ENCODE measurements at regions not wholly inside any gene's neighbourhood (a gene's known extent, or its start where the extent isn't known, plus 50 kb on each side); places are given as distances from the start of the nearest gene placed in this dataset.
"Not testable (repeated sequence)": the region's sequence is repeated elsewhere in the genome, so short reads cannot be mapped to it uniquely, and the experiment has no call there.

GRCh38 chr22:23393721-23394320 lies 186.3 kb downstream of the IGLL1 start:
- no peaks in the 10 kb centered on the region for H3K4me1 ChIP-seq (ENCODE audit: insufficient read depth, low read length, severe bottlenecking)
- H3F3A ChIP-seq (ENCODE audit: insufficient read depth, low read length): no peaks in the 10 kb centered on the region
- no peak for TF ChIP-seq CTCF (IDR thresholded peaks at IDR 0.05; ENCODE audit: low read length)
- TF ChIP-seq EZH2 (IDR thresholded peaks at IDR 0.05; ENCODE audit: borderline replicate concordance, low read length): no peak
- no peak overlapping the region for H3K27ac ChIP-seq (ENCODE audit: low read depth, low read length, poor library complexity, severe bottlenecking)
- no peaks in the 10 kb centered on the region for H3K36me3 ChIP-seq (ENCODE audit: insufficient read depth, low read length)
- H4K20me1 ChIP-seq (ENCODE audit: insufficient read depth, low read length): no peaks in the 10 kb centered on the region
- no peaks in the 10 kb centered on the region for H3K9me2 ChIP-seq (ENCODE audit: low read depth, low read length)
- H3K9me3 ChIP-seq (ENCODE audit: low read length): no peaks in the 10 kb centered on the region
- H3K4me3 ChIP-seq (ENCODE audit: low read depth, low read length, poor library complexity, severe bottlenecking): no peak overlapping the region
- H2AFZ ChIP-seq (ENCODE audit: low read length): no peak overlapping the region
- no peaks in the 10 kb centered on the region; the same call in 1 of the 2 replicates for H3K27me3 ChIP-seq (ENCODE audit: insufficient read depth, low read length)
- H3K79me2 ChIP-seq (ENCODE audit: insufficient read depth, low read length): no peaks in the 10 kb centered on the region
- H3K4me2 ChIP-seq (ENCODE audit: low read length): no peak overlapping the region
- no peak overlapping the region for H3K9ac ChIP-seq (ENCODE audit: low read length)

GRCh38 chr22:23393199-23393598 lies 186.9 kb downstream of the IGLL1 start:
- not testable (repeated sequence) for H3K27ac ChIP-seq (ENCODE audit: low read depth, low read length, poor library complexity, severe bottlenecking); H3K4me2 ChIP-seq (ENCODE audit: low read length); H3K36me3 ChIP-seq (ENCODE audit: insufficient read depth, low read length); H3K9me3 ChIP-seq (ENCODE audit: low read length); H3F3A ChIP-seq (ENCODE audit: insufficient read depth, low read length); H3K4me3 ChIP-seq (ENCODE audit: low read depth, low read length, poor library complexity, severe bottlenecking); H3K9ac ChIP-seq (ENCODE audit: low read length); H3K79me2 ChIP-seq (ENCODE audit: insufficient read depth, low read length); H3K27me3 ChIP-seq (ENCODE audit: insufficient read depth, low read length); H3K4me1 ChIP-seq (ENCODE audit: insufficient read depth, low read length, severe bottlenecking); H3K9me2 ChIP-seq (ENCODE audit: low read depth, low read length); H2AFZ ChIP-seq (ENCODE audit: low read length); H4K20me1 ChIP-seq (ENCODE audit: insufficient read depth, low read length)

- H3K27me3 ChIP-seq (ENCODE audit: insufficient read depth, low read length): no peaks in the 10 kb centered on the region
- H3K36me3 ChIP-seq (ENCODE audit: insufficient read depth, low read length): no peaks in the 10 kb centered on the region
- no peak overlapping the region for H3K4me3 ChIP-seq (ENCODE audit: low read depth, low read length, poor library complexity, severe bottlenecking)
- H3K79me2 ChIP-seq (ENCODE audit: insufficient read depth, low read length): no peaks in the 10 kb centered on the region
- no peaks in the 10 kb centered on the region for H3F3A ChIP-seq (ENCODE audit: insufficient read depth, low read length)
- H3K9me2 ChIP-seq (ENCODE audit: low read depth, low read length): no peaks in the 10 kb centered on the region
- H3K4me2 ChIP-seq (ENCODE audit: low read length): no peak overlapping the region
- H3K4me1 ChIP-seq (ENCODE audit: insufficient read depth, low read length, severe bottlenecking): no peaks in the 10 kb centered on the region
- H3K9ac ChIP-seq (ENCODE audit: low read length): no peak overlapping the region
- no peaks in the 10 kb centered on the region for H3K9me3 ChIP-seq (ENCODE audit: low read length)
- no peaks in the 10 kb centered on the region for H4K20me1 ChIP-seq (ENCODE audit: insufficient read depth, low read length)
- no peak overlapping the region for H2AFZ ChIP-seq (ENCODE audit: low read length)
- TF ChIP-seq CTCF (IDR thresholded peaks at IDR 0.05; ENCODE audit: low read length) (no peak), EZH2 (IDR thresholded peaks at IDR 0.05; ENCODE audit: borderline replicate concordance, low read length) (no peak)
- H3K27ac ChIP-seq (ENCODE audit: low read depth, low read length, poor library complexity, severe bottlenecking): no peak overlapping the region
Measured at GRCh38 chr22:23392420-23393121, 187.5 kb downstream of the IGLL1 start.

GRCh38 chr22:23391022-23391421 lies 189.1 kb downstream of the IGLL1 start:
- no peak overlapping the region for H3K4me2 ChIP-seq (ENCODE audit: low read length)

More at GRCh38 chr22:23391022-23391421, 189.1 kb downstream of the IGLL1 start:
- no peaks in the 10 kb centered on the region for H4K20me1 ChIP-seq (ENCODE audit: insufficient read depth, low read length)
- no peak overlapping the region for H2AFZ ChIP-seq (ENCODE audit: low read length)
- H3K36me3 ChIP-seq (ENCODE audit: insufficient read depth, low read length): no peaks in the 10 kb centered on the region
- no peak for TF ChIP-seq CTCF (IDR thresholded peaks at IDR 0.05; ENCODE audit: low read length)
- H3F3A ChIP-seq (ENCODE audit: insufficient read depth, low read length): no peaks in the 10 kb centered on the region
- H3K9me2 ChIP-seq (ENCODE audit: low read depth, low read length): no peaks in the 10 kb centered on the region
- no peaks in the 10 kb centered on the region for H3K27me3 ChIP-seq (ENCODE audit: insufficient read depth, low read length)
- H3K4me3 ChIP-seq (ENCODE audit: low read depth, low read length, poor library complexity, severe bottlenecking): no peak overlapping the region
- H3K9me3 ChIP-seq (ENCODE audit: low read length): no peaks in the 10 kb centered on the region
- H3K27ac ChIP-seq (ENCODE audit: low read depth, low read length, poor library complexity, severe bottlenecking): no peak overlapping the region
- H3K9ac ChIP-seq (ENCODE audit: low read length): no peak overlapping the region
- no peaks in the 10 kb centered on the region for H3K79me2 ChIP-seq (ENCODE audit: insufficient read depth, low read length)
- no peaks in the 10 kb centered on the region for H3K4me1 ChIP-seq (ENCODE audit: insufficient read depth, low read length, severe bottlenecking)

All from OCI-LY1 (cell line).